K562 (cell line): ENCODE measurements at regions not wholly inside any gene's neighbourhood (a gene's known extent, or its start where the extent isn't known, plus 50 kb on each side); places are given as distances from the start of the nearest gene placed in this dataset.

Experiments used
- ATAC-seq: fragments of 200-7000 bp; cut with Tn5 transposase; 3 replicates; pipeline ENCODE4 v1.9.1; 2020; ENCODE audit warnings: moderate library complexity
- BruUV-seq: library from RNA; stranded (reverse); fragments of 400-500 nt; replicated peaks from 2 replicates; lab custom pipeline; 2021; lab: Mats Ljungman, UMichigan
- CTCF ChIA-PET: fragments of 300-600 bp; formaldehyde crosslinking; extraction: SDS; loops from one replicate; lab custom pipeline; 2021; ENCODE audit warnings: low intra/inter-chr PET ratio; lab: Yijun Ruan, JAX
- POLR2A ChIA-PET: fragments of 300-600, 350-650 bp; sonication (Branson Sonifier 250); formaldehyde crosslinking; extraction: SDS; loops from one replicate; lab custom pipeline; 2021; ENCODE audit warnings: antibody characterized with exemption, inconsistent platforms; lab: Yijun Ruan, JAX
- DNase-seq, 4 experiments: peaks; one replicate each; pipeline versions ENCODE4 v3.0.0 to v3.0.0-alpha.2; 2011 to 2018; ENCODE audit warnings: low spot score in 3 of 4, mixed read lengths in 3 of 4; ENCODE audit errors: extremely low read depth in 1 of 4
- FAIRE-seq: peaks from 2 replicates; lab custom pipeline; 2011; peaks lifted over from hg19 to GRCh38; lab: Jason Lieb, UNC
- H2AFZ ChIP-seq: 2 replicates; pipeline ENCODE4 v1.6.0; 2011; ENCODE audit warnings: low read depth, low read length, control low read depth, inconsistent platforms
- H3K27ac ChIP-seq: fragments of 200-600 bp; 3 replicates; pipeline ENCODE4 v1.8.0; 2011; ENCODE audit warnings: low read depth, mild to moderate bottlenecking, control low read depth, inconsistent platforms, low read length, moderate library complexity, mixed read lengths; ENCODE audit errors: extremely low read depth
- H3K27me3 ChIP-seq, 2 experiments: fragments of 300-600 bp in 1 of 2; 2 replicates in 1 of 2; 3 replicates in 1 of 2; pipeline versions ENCODE4 v1.6.0 to v1.8.0; 2011; ENCODE audit warnings: inconsistent platforms in 2 of 2, low read length in 2 of 2, mild to moderate bottlenecking in 1 of 2, mixed read lengths in 1 of 2, moderate library complexity in 1 of 2; ENCODE audit not compliant: control insufficient read depth in 2 of 2, insufficient read depth in 2 of 2
- H3K36me3 ChIP-seq: fragments of 300-600 bp; 3 replicates; pipeline ENCODE4 v1.8.0; 2011; ENCODE audit warnings: mild to moderate bottlenecking, low read length, inconsistent platforms; ENCODE audit not compliant: control insufficient read depth, insufficient read depth
- H3K4me1 ChIP-seq, 2 experiments: fragments of 200-600 bp in 1 of 2; replicated peaks in 1 of 2; 2 replicates in 1 of 2; 3 replicates in 1 of 2; pipeline versions ENCODE4 v1.5.1 to v1.8.0; 2011; ENCODE audit warnings: inconsistent platforms in 2 of 2, low read length in 2 of 2, mild to moderate bottlenecking in 1 of 2, mixed read lengths in 1 of 2, moderate library complexity in 1 of 2; ENCODE audit not compliant: control insufficient read depth in 2 of 2, insufficient read depth in 2 of 2
- H3K4me2 ChIP-seq: 2 replicates; pipeline ENCODE4 v1.6.1; 2011; ENCODE audit warnings: low read length, control low read depth, inconsistent platforms, mixed read lengths; ENCODE audit not compliant: insufficient read depth
- H3K4me3 ChIP-seq: fragments of 200-600 bp; sonication (generic), shearing (Covaris generic); 2 replicates; pipeline ENCODE4 v1.5.1; 2016; ENCODE audit warnings: control low read depth, inconsistent platforms
- H3K79me2 ChIP-seq: fragments of 200-600 bp; 3 replicates; pipeline ENCODE4 v1.8.0; 2011; ENCODE audit warnings: low read length, inconsistent platforms; ENCODE audit not compliant: control insufficient read depth, insufficient read depth
- H3K9ac ChIP-seq, 2 experiments: 2 replicates each; pipeline versions ENCODE4 v1.6.0 to v1.6.1; 2011; ENCODE audit warnings: low read depth in 2 of 2, low read length in 2 of 2, control low read depth in 1 of 2, inconsistent platforms in 1 of 2, mild to moderate bottlenecking in 1 of 2, mixed read lengths in 1 of 2; ENCODE audit not compliant: insufficient read depth in 1 of 2
- H3K9me1 ChIP-seq: one replicate; pipeline ENCODE4 v1.6.0; 2011; ENCODE audit warnings: inconsistent platforms, mild to moderate bottlenecking, low read length, moderate library complexity; ENCODE audit not compliant: control insufficient read depth, insufficient read depth
- H3K9me3 ChIP-seq: replicated peaks from 2 replicates; pipeline ENCODE4 v1.5.1; 2011; ENCODE audit warnings: low read depth, low read length, inconsistent platforms; ENCODE audit not compliant: control insufficient read depth, insufficient read depth
- H4K20me1 ChIP-seq: replicated peaks from 2 replicates; pipeline ENCODE4 v1.6.1; 2011; ENCODE audit warnings: low read length, inconsistent platforms, mixed read lengths; ENCODE audit not compliant: control insufficient read depth, insufficient read depth
- GTF2E2 ChIP-seq: fragments of 200-800 bp; sonication (Bioruptor generic); IDR thresholded peaks from 2 replicates; pipeline ENCODE4 v1.6.1; 2016; ENCODE audit warnings: missing genetic modification characterization, missing compliant biosample characterization
- HIVEP1 ChIP-seq: fragments of 250-450 bp; sonication (Bioruptor Pico); IDR thresholded peaks from 2 replicates; pipeline ENCODE4 v1.4.0; 2020; ENCODE audit warnings: mild to moderate bottlenecking
- HSF4 ChIP-seq: fragments of 250-450 bp; sonication (Bioruptor Pico); IDR thresholded peaks from 2 replicates; pipeline ENCODE4 v2.1.2; 2022; ENCODE audit warnings: mild to moderate bottlenecking, moderate library complexity, borderline replicate concordance
- IFI16 ChIP-seq: fragments of 250-450 bp; sonication (Bioruptor Pico); IDR thresholded peaks from 2 replicates; pipeline ENCODE4 v2.1.2; 2022; ENCODE audit warnings: mild to moderate bottlenecking, inconsistent platforms
- KLF13 ChIP-seq: fragments of 450-650 bp; IDR thresholded peaks from 2 replicates; pipeline ENCODE4 v1.6.1; 2016; ENCODE audit warnings: missing genetic modification characterization, low read depth, mild to moderate bottlenecking, missing compliant biosample characterization, moderate library complexity, borderline replicate concordance
- MAZ ChIP-seq, 2 experiments: fragments of 450-650 bp in 1 of 2; sonication (generic) in 1 of 2; formaldehyde crosslinking; IDR thresholded peaks in 1 of 2; conservative IDR thresholded peaks in 1 of 2; 2 replicates each; pipeline versions ENCODE4 v1.4.0 to v1.5.0; 2020; ENCODE audit warnings: mild to moderate bottlenecking in 1 of 2, missing genetic modification reagents in 1 of 2
- RFX5 ChIP-seq: IDR thresholded peaks from 2 replicates; pipeline ENCODE4 v1.6.1; 2011; ENCODE audit warnings: low read depth, mild to moderate bottlenecking, improper control_type of control experiment, low read length
- SP1 ChIP-seq: sonication (generic); formaldehyde crosslinking; IDR thresholded peaks from 2 replicates; pipeline ENCODE4 v1.8.1; 2022; ENCODE audit warnings: mild to moderate bottlenecking, missing genetic modification reagents
- TARDBP ChIP-seq: fragments of 450-650 bp; IDR thresholded peaks from 2 replicates; pipeline ENCODE4 v1.6.1; 2016
- ZNF41 ChIP-seq: fragments of 250-450 bp; sonication (Bioruptor Pico); conservative IDR thresholded peaks from 2 replicates; pipeline ENCODE4 v1.4.0; 2020; ENCODE audit warnings: mild to moderate bottlenecking
- ZNF696 ChIP-seq: fragments of 250-450 bp; sonication (Bioruptor Pico); conservative IDR thresholded peaks from 2 replicates; pipeline ENCODE4 v1.4.0; 2020; ENCODE audit warnings: mild to moderate bottlenecking, moderate library complexity
- ZNF699 ChIP-seq: fragments of 250-450 bp; sonication (Bioruptor Pico); IDR thresholded peaks from 2 replicates; pipeline ENCODE4 v1.8.0; 2021; ENCODE audit warnings: mild to moderate bottlenecking, moderate library complexity; ENCODE audit not compliant: insufficient replicate concordance
- WGBS: fragments of 100-300 bp; shearing (Covaris generic); methylation state at CpG from one replicate; pipeline ENCODE4 v1.1.6; 2016; ENCODE audit warnings: low coverage, mixed read lengths; ENCODE audit not compliant: insufficient coverage; ENCODE audit errors: missing lambda C conversion rate; 5-methylcytosine and 5-hydroxymethylcytosine counted together
- in situ Hi-C: fragments of 300-500 bp; cut with MboI; formaldehyde crosslinking; loops from 4 replicates; pipeline ENCODE4 v1.15.0; 2018; ENCODE audit warnings: inconsistent platforms, mixed read lengths
- intact Hi-C: fragments of 100-400 bp; cut with micrococcal nuclease; formaldehyde crosslinking; loops from 2 replicates; pipeline ENCODE4 v1.14.2; 2022
- TF ChIP-seq, protein P1 (sequence below): fragments of 450-650 bp; IDR thresholded peaks from 2 replicates; pipeline ENCODE4 v1.6.1; 2016; ENCODE audit warnings: borderline replicate concordance
- TF ChIP-seq, protein P2 (sequence below): sonication (generic); formaldehyde crosslinking; IDR thresholded peaks from 2 replicates; pipeline ENCODE4 v1.8.1; 2023; ENCODE audit warnings: mild to moderate bottlenecking, missing genetic modification reagents
- TF ChIP-seq, protein P3 (sequence below): fragments of 250-450 bp; sonication (Bioruptor Pico); IDR thresholded peaks from 2 replicates; pipeline ENCODE4 v1.8.0; 2022; ENCODE audit warnings: inconsistent platforms
- TF ChIP-seq, protein P4 (sequence below): fragments of 450-650 bp; IDR thresholded peaks from 2 replicates; pipeline ENCODE4 v1.6.1; 2014; ENCODE audit warnings: low read depth, mild to moderate bottlenecking, moderate library complexity, borderline replicate concordance

DNA sequence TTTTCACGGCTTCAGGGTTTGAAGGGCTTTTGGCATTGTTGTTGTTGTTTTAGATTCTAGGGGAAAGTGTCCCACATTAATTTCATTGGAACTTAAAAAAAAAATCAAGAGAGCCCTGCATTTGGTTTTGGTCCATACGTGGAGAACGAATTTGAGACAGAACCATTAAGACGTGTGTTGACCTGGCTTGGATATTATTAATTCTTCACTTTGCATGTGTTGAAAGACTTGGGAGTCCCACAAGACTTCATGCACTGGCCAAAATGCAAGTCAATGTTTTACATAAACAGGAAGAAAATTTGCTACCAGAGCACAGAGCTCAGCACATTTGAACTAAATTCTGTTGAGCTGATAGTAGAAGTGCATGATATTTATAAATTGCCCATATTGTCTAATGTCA is 761.2 kb upstream of the ACVR2A start:
- Histone ChIP-seq H3K27me3 (no peaks in the 10 kb centered on the region), H3K27ac (no peak overlapping the region), H3K79me2 (no peaks in the 10 kb centered on the region), H4K20me1 (no peaks in the 10 kb centered on the region), H3K4me3 (no peak overlapping the region), H3K36me3 (no peaks in the 10 kb centered on the region), H3K9ac (no peak overlapping the region), H3K9me1 (no peaks in the 10 kb centered on the region), H3K9me3 (no peaks in the 10 kb centered on the region), H3K4me2 (no peak overlapping the region), H2AFZ (no peak overlapping the region), H3K4me1 (no peaks in the 10 kb centered on the region)
- no peak for ATAC-seq
- BruUV-seq = no TSS peak
- DNase-seq = no peak
- no peak for FAIRE-seq
- WGBS = 3% methylated on average over 4 of the region's 4 CpGs
- CTCF ChIA-PET = no interaction called here
- POLR2A ChIA-PET = no interaction called here
- intact Hi-C loops = loop anchor here (1.0 kb wide), 1 partner anchor 828 kb away; no protein-coding TSS in a partner anchor
- in situ Hi-C loops = loop anchor here (25.0 kb wide), 1 partner anchor 829 kb away; no protein-coding TSS in a partner anchor
- TF ChIP-seq, protein P1, sequence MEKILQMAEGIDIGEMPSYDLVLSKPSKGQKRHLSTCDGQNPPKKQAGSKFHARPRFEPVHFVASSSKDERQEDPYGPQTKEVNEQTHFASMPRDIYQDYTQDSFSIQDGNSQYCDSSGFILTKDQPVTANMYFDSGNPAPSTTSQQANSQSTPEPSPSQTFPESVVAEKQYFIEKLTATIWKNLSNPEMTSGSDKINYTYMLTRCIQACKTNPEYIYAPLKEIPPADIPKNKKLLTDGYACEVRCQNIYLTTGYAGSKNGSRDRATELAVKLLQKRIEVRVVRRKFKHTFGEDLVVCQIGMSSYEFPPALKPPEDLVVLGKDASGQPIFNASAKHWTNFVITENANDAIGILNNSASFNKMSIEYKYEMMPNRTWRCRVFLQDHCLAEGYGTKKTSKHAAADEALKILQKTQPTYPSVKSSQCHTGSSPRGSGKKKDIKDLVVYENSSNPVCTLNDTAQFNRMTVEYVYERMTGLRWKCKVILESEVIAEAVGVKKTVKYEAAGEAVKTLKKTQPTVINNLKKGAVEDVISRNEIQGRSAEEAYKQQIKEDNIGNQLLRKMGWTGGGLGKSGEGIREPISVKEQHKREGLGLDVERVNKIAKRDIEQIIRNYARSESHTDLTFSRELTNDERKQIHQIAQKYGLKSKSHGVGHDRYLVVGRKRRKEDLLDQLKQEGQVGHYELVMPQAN = no peak
- TF ChIP-seq MAZ (CRISPR knock-in tag; conservative IDR thresholded peaks at IDR 0.05 in 1 of 2, IDR thresholded peaks at IDR 0.05 in 1 of 2) = no peak
- no peak for TF ChIP-seq KLF13 (tag)
- no peak for TF ChIP-seq ZNF41 (CRISPR knock-in tag)
- TF ChIP-seq GTF2E2 (tag) = no peak
- no peak for TF ChIP-seq HSF4
- TF ChIP-seq TARDBP = no peak
- TF ChIP-seq, protein P2, sequence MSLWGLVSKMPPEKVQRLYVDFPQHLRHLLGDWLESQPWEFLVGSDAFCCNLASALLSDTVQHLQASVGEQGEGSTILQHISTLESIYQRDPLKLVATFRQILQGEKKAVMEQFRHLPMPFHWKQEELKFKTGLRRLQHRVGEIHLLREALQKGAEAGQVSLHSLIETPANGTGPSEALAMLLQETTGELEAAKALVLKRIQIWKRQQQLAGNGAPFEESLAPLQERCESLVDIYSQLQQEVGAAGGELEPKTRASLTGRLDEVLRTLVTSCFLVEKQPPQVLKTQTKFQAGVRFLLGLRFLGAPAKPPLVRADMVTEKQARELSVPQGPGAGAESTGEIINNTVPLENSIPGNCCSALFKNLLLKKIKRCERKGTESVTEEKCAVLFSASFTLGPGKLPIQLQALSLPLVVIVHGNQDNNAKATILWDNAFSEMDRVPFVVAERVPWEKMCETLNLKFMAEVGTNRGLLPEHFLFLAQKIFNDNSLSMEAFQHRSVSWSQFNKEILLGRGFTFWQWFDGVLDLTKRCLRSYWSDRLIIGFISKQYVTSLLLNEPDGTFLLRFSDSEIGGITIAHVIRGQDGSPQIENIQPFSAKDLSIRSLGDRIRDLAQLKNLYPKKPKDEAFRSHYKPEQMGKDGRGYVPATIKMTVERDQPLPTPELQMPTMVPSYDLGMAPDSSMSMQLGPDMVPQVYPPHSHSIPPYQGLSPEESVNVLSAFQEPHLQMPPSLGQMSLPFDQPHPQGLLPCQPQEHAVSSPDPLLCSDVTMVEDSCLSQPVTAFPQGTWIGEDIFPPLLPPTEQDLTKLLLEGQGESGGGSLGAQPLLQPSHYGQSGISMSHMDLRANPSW = no peak
- TF ChIP-seq, protein P3, sequence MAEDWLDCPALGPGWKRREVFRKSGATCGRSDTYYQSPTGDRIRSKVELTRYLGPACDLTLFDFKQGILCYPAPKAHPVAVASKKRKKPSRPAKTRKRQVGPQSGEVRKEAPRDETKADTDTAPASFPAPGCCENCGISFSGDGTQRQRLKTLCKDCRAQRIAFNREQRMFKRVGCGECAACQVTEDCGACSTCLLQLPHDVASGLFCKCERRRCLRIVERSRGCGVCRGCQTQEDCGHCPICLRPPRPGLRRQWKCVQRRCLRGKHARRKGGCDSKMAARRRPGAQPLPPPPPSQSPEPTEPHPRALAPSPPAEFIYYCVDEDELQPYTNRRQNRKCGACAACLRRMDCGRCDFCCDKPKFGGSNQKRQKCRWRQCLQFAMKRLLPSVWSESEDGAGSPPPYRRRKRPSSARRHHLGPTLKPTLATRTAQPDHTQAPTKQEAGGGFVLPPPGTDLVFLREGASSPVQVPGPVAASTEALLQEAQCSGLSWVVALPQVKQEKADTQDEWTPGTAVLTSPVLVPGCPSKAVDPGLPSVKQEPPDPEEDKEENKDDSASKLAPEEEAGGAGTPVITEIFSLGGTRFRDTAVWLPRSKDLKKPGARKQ (CRISPR knock-in tag) = no peak
- TF ChIP-seq ZNF696 = no peak
- TF ChIP-seq, protein P4, sequence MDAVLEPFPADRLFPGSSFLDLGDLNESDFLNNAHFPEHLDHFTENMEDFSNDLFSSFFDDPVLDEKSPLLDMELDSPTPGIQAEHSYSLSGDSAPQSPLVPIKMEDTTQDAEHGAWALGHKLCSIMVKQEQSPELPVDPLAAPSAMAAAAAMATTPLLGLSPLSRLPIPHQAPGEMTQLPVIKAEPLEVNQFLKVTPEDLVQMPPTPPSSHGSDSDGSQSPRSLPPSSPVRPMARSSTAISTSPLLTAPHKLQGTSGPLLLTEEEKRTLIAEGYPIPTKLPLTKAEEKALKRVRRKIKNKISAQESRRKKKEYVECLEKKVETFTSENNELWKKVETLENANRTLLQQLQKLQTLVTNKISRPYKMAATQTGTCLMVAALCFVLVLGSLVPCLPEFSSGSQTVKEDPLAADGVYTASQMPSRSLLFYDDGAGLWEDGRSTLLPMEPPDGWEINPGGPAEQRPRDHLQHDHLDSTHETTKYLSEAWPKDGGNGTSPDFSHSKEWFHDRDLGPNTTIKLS = no peak
- TF ChIP-seq ZNF699 (CRISPR knock-in tag) = no peak
- no peak for TF ChIP-seq RFX5
- no peak for TF ChIP-seq IFI16
- no peak for TF ChIP-seq HIVEP1 (CRISPR knock-in tag)
- no peak for TF ChIP-seq SP1 (CRISPR knock-in tag)
